GM21526 (cell line): ENCODE measurements at regions not wholly inside any gene's neighbourhood (a gene's known extent, or its start where the extent isn't known, plus 50 kb on each side); places are given as distances from the start of the nearest gene placed in this dataset.

Experiments
- ATAC-seq: cut with Tn5 transposase; IDR thresholded peaks from one replicate; pipeline ENCODE4 v1.9.1; 2021; ENCODE audit warnings: moderate library complexity; ENCODE audit not compliant: unreplicated experiment, low FRiP score

GRCh38 chr6:95325916-95326315 is 251.4 kb upstream of the MANEA start:
- ATAC-seq, result no peak

GRCh38 chr6:95328231-95328630 is 249.1 kb upstream of the MANEA start:
- no peak for ATAC-seq

- no peak for ATAC-seq
Measured at GRCh38 chr6:95352064-95352795, 225.1 kb upstream of the MANEA start.

- ATAC-seq, result no peak
Measured at GRCh38 chr6:95354551-95354950, 222.8 kb upstream of the MANEA start.

- no peak for ATAC-seq
Measured at GRCh38 chr6:95357380-95358020, 219.8 kb upstream of the MANEA start.

- peak; percentile 84 for ATAC-seq
Measured at GRCh38 chr6:95364016-95364604, 213.2 kb upstream of the MANEA start.

- no peak for ATAC-seq
Measured at GRCh38 chr6:95365454-95365853, 211.9 kb upstream of the MANEA start.

- no peak for ATAC-seq
Measured at GRCh38 chr6:95366414-95366813, 210.9 kb upstream of the MANEA start.

GRCh38 chr6:95383878-95384277 is 193.5 kb upstream of the MANEA start:
- no peak for ATAC-seq

- no peak for ATAC-seq
Measured at GRCh38 chr6:95384988-95385387, 192.3 kb upstream of the MANEA start.

- ATAC-seq, result no peak
Measured at GRCh38 chr6:95387845-95388244, 189.5 kb upstream of the MANEA start.

GRCh38 chr6:95404777-95405176 is 172.6 kb upstream of the MANEA start:
- no peak for ATAC-seq

- no peak for ATAC-seq
Measured at GRCh38 chr6:95408111-95408510, 169.2 kb upstream of the MANEA start.

GRCh38 chr6:95410168-95410567 is 167.2 kb upstream of the MANEA start:
- ATAC-seq, result no peak

GRCh38 chr6:95413789-95414188 is 163.5 kb upstream of the MANEA start:
- ATAC-seq, result no peak

GRCh38 chr6:95417856-95418255 is 159.5 kb upstream of the MANEA start:
- ATAC-seq, result no peak

GRCh38 chr6:95420792-95421191 is 156.5 kb upstream of the MANEA start:
- no peak for ATAC-seq

GRCh38 chr6:95423331-95423730 is 154.0 kb upstream of the MANEA start:
- no peak for ATAC-seq

- no peak for ATAC-seq
Measured at GRCh38 chr6:95431637-95432228, 145.6 kb upstream of the MANEA start.

- no peak for ATAC-seq
Measured at GRCh38 chr6:95439741-95440140, 137.6 kb upstream of the MANEA start.

GRCh38 chr6:95448208-95448607 is 129.1 kb upstream of the MANEA start:
- no peak for ATAC-seq

GRCh38 chr6:95469511-95469910 is 107.8 kb upstream of the MANEA start:
- ATAC-seq, result no peak
